Activated CD4-positive, CD25-positive, alpha-beta regulatory T cell treated with anti-CD3 and anti-CD28 coated beads, Interleukin-2, amount 50 U/mL, for 16 hours (primary cell): ENCODE measurements at regions not wholly inside any gene's neighbourhood (a gene's known extent, or its start where the extent isn't known, plus 50 kb on each side); places are given as distances from the start of the nearest gene placed in this dataset.
"Not testable (repeated sequence)": the region's sequence is repeated elsewhere in the genome, so short reads cannot be mapped to it uniquely, and the experiment has no call there.

ENCODE experiments used
- DNase-seq: peaks from one replicate; pipeline ENCODE4 v3.0.0-alpha.2; 2020; ENCODE audit warnings: low read depth, low spot score

DNA sequence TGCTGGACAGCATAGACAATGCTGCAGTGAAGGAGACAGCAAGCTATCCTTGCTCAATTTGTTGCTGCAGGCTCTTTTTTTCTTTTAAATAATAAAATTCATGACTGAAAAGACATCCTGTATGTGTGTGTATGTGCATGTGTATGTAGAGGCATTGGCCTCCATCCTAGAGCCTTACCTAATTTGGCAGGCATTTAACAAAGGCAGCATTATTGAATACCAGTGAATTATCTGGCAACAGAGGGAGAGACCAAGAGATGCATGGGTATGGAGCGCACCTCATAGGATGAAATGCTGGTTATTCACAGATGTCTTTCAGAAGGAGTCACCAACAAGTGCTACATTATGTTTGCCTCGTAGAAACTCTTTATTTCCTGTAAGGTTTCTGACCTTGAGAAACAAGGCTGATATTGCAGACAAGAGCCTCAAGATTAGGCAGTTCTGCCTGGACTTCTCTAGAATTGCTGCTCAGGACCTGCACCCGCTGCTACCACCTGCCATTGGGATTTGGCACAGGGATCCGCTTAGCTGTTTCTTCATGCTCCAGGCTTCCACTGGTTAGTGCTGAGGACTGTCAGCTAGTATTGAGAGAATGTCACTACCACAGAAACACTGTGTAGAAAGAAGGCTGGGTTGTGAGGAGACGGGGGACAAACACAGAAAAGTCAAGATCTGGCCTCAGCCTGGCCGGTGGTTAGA is 247.7 kb upstream of the RFX3 start:
- DNase-seq, result no peak

DNA sequence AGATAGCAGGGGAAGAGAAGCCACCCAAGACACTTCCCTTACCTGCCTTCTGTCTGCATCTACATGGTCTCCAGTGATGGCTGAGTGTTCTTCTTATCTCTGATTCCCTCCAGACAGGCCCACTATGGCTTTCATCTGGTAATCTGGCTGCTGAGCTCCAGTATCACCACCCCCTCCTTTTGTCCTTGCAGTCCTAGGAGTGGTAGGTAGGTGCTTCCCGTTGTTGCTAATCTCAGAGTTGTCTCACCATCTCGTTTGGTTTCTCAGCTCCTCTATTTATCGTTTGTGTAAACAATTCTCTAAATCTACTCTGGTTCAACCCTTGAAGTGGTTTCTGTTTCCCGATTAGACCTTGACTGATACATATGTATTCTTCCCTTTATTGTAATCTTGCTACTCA is 243.8 kb upstream of the RFX3 start:
- no peak for DNase-seq

GRCh38 chr9:3768712-3769457 is 243.1 kb upstream of the RFX3 start:
- no peak for DNase-seq

DNA sequence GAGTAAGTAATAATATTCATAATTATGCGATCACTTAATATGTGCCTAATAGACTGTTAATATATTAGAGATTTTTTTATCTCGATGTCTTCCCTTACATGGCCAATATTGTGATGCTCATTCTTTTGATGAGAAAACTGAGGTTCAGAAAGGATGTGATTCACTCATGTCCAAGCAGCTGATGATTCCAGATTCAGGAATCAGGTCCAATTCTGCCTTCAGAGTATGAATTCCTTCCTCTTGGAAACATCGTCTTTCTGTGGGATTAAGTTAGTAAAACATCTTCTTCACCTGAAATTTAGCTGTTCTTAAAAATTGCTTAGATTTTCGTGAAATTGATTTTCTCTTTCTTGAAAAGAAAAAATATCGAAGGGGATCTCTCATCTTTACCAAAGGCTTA is 242.5 kb upstream of the RFX3 start:
- no peak for DNase-seq

DNA sequence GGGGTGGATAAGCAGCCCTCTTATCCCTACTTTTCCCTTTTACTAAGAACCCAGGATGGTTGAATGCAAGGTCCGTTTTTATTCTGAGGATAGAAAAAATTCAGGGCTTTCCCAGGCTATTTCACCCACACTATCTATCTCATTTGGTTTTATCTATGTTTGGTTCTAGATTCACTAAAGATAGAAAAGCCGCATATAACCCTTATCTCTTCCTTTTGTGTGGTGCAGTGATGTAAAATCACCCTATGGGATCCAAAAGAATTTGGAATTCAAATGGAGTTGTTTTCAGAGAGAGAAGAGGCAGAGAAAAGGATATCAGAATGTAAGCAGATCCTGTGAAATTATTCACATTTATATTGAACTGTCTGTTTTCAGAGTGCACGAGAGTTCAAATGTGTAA is 236.3 kb upstream of the RFX3 start:
- no peak for DNase-seq

GRCh38 chr9:3760031-3760430 is 234.2 kb upstream of the RFX3 start:
- no peak for DNase-seq

DNA sequence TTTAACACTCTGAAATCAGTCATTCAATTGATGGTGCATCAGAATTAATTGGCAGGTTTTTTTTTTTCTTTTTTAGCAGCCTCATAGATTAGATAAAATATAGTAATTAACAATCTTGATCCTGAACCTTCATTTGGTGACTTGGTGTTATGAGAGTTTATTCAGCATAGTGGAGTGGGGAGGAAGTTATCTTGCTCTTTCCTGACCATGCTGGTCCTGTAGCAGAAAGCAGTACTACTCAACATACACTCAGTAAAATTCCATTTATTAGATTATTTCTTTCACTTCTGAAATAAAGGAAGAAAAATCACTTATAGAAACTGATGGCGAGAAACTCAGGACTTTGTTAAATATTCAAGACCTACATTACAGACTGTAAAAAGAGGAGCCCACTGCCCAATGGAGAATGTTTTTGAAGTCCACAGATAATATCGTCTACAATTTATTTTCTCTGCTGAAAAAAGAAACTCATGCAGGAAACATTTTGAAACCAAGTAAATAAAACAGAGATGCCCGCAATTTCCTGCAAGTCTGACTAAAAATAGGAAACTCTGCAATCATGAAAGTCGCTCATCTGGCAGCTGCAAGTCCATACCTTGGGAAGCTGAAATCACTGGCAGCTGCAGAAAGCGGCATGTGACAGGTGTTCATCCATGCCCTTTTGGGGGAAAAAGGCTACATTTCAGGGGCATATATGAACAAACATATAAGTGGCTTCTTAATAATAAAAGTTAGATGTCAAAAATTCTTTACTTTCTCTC is 233.2 kb upstream of the RFX3 start:
- no peak for DNase-seq

- DNase-seq, result no peak
Observed at GRCh38 chr9:3756071-3756470, 230.3 kb upstream of the RFX3 start.

GRCh38 chr9:3751125-3751758 is 225.4 kb upstream of the RFX3 start:
- no peak for DNase-seq

- no peak for DNase-seq
Observed at GRCh38 chr9:3750321-3750720, 224.5 kb upstream of the RFX3 start.

GRCh38 chr9:3746296-3747275 is 220.8 kb upstream of the RFX3 start:
- DNase-seq, result no peak

GRCh38 chr9:3743901-3744413 is 218.2 kb upstream of the RFX3 start:
- no peak for DNase-seq

GRCh38 chr9:3742586-3742985 is 216.8 kb upstream of the RFX3 start:
- DNase-seq, result no peak

DNA sequence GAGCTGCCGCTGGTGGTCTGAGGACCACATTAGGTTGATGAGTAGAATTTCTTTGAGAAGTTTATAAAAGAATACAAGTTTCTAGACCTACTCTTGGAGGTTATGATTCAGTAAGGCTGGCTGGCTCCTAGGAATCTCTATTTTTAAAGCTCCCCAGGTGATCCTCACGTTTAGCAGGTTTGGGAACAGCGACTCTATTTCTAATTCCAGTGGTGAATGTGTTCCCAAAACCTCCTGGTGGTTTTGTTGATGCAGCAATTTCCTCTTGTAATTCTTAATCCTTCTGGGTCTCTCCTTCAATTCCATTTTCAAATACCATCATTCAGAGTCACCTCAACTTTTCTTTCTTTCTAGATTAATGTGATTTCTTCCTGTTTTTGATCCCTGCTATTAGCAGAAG is 215.9 kb upstream of the RFX3 start:
- no peak for DNase-seq

- no peak for DNase-seq
Observed at GRCh38 chr9:3740690-3741419, 215.1 kb upstream of the RFX3 start.

DNA sequence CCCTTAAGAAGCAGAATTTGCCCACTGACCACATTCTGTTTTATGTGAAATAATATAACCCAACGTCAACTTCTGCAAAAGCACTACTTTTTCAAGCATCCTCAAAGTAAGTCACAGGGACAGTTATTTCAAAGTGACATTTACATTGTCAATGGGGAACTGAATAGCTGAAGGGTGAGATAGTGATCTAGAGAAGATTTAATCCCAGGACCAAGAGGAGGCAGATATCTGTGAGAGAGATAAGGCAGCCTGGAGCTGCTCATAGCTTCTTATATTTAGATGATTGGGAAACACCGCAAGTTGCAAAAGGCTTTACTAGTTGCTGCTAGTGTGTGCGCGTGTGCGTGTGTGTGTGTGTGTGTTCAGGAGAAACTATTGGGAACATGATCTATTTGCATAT is 210.4 kb upstream of the RFX3 start:
- no peak for DNase-seq

- DNase-seq, result no peak
Observed at GRCh38 chr9:3735251-3735650, 209.4 kb upstream of the RFX3 start.

- DNase-seq, result not testable (repeated sequence)
Observed at GRCh38 chr9:3733527-3734262, 207.9 kb upstream of the RFX3 start.

GRCh38 chr9:3733039-3733408 is 207.2 kb upstream of the RFX3 start:
- DNase-seq, result no peak
